ENCODE measurements at regions not wholly inside any gene's neighbourhood (a gene's known extent, or its start where the extent isn't known, plus 50 kb on each side); places are given as distances from the start of the nearest gene placed in this dataset.

- TF ChIP-seq KIAA2018 (CRISPR knock-in tag; IDR thresholded peaks at IDR 0.05; ENCODE audit: borderline replicate concordance) (no peak), ZHX2 (IDR thresholded peaks at IDR 0.05; ENCODE audit: low read depth) (peak; percentile 40; the same call in 1 of the 2 replicates), ZHX2 (CRISPR knock-in tag; IDR thresholded peaks at IDR 0.05; ENCODE audit: borderline replicate concordance) (no peak), ZNF576 (CRISPR knock-in tag; IDR thresholded peaks at IDR 0.05) (no peak), EHMT2 (IDR thresholded peaks at IDR 0.05; ENCODE audit: borderline replicate concordance, low read depth, low read length) (no peak), GABPB1 (CRISPR knock-in tag; IDR thresholded peaks at IDR 0.05) (peak; percentile 70), CHCHD3 (CRISPR knock-in tag; IDR thresholded peaks at IDR 0.05) (peak; percentile 75; the same call in 1 of the 2 replicates), HES4 (CRISPR knock-in tag; IDR thresholded peaks at IDR 0.05; ENCODE audit: borderline replicate concordance) (no peak), TEAD3 (CRISPR knock-in tag; optimal IDR thresholded peaks at IDR 0.05; ENCODE audit: borderline replicate concordance) (peak; percentile 43), GLI4 (CRISPR knock-in tag; IDR thresholded peaks at IDR 0.05; ENCODE audit: borderline replicate concordance) (0 out of 2 replicates have a peak, but pooled peaks have one; percentile 27), ZNF691 (CRISPR knock-in tag; IDR thresholded peaks at IDR 0.05; ENCODE audit: borderline replicate concordance, low read depth) (no peak), ZFX (CRISPR knock-in tag; IDR thresholded peaks at IDR 0.05; ENCODE audit: low read depth) (peak; percentile 82), TEAD2 (CRISPR knock-in tag; IDR thresholded peaks at IDR 0.05) (no peak)
Measured at GRCh38 chr6:167420858-167421766, 96.2 kb downstream of the TTLL2 start (continued).
